ENCODE measurements at regions not wholly inside any gene's neighbourhood (a gene's known extent, or its start where the extent isn't known, plus 50 kb on each side); places are given as distances from the start of the nearest gene placed in this dataset.

- no TSS peak for BruUV-seq (replicated peaks)
- ChIA-PET CTCF (interaction anchor here (0.6 kb wide), 1 partner anchor 9 kb away, joined by 3 read pairs; no protein-coding TSS in a partner anchor), POLR2A (ENCODE audit: unreplicated experiment) (no interaction called here)
- Histone ChIP-seq H3K27me3 (ENCODE audit: control insufficient read depth, insufficient read depth, low read length) (no peaks in the 10 kb centered on the region), H2BK120ac (ENCODE audit: low read depth, low read length) (no peak overlapping the region), H4K5ac (ENCODE audit: low read depth, low read length) (no peak overlapping the region), H3K4ac (ENCODE audit: low read depth, low read length) (no peak overlapping the region), H2BK5ac (ENCODE audit: low read depth, low read length, poor library complexity, severe bottlenecking) (no peak overlapping the region), H3K79me1 (ENCODE audit: low read depth in 1 of 2, low read length in 2 of 2) (no peaks in the 10 kb centered on the region), H3K4me3 (ENCODE audit: insufficient read depth, low read depth, low read length) (no peak overlapping the region), H4K20me1 (ENCODE audit: insufficient read depth, low read length) (no peaks in the 10 kb centered on the region), H3K9me1 (ENCODE audit: insufficient read depth, low read length) (no peaks in the 10 kb centered on the region), H2AK9ac (replicated peaks; ENCODE audit: low read depth, low read length, poor library complexity) (no peak overlapping the region), H2BK15ac (ENCODE audit: low read depth, low read length) (no peak overlapping the region), H2AFZ (replicated peaks; ENCODE audit: low read length, poor library complexity) (no peak overlapping the region), H3K9ac (ENCODE audit: low read depth, low read length) (no peak overlapping the region), H2BK20ac (ENCODE audit: low read depth, low read length) (no peak overlapping the region), H3K18ac (ENCODE audit: low read depth, low read length) (no peak overlapping the region), H2AK5ac (ENCODE audit: low read depth, low read length) (no peak overlapping the region), H4K91ac (ENCODE audit: insufficient read depth, low read depth, low read length) (no peak overlapping the region), H3K14ac (replicated peaks; ENCODE audit: low read depth, low read length) (no peak overlapping the region), H3K36me3 (ENCODE audit: control insufficient read depth, insufficient read depth, low read length) (no peaks in the 10 kb centered on the region), H3K4me2 (ENCODE audit: low read depth, low read length) (no peak overlapping the region), H3K4me1 (ENCODE audit: control insufficient read depth, insufficient read depth, low read length) (no peaks in the 10 kb centered on the region), H3K56ac (ENCODE audit: extremely low read depth, insufficient read depth, low read length) (no peak overlapping the region), H3K27ac (ENCODE audit: insufficient read depth, low read length) (no peak overlapping the region), H4K8ac (ENCODE audit: low read depth in 2 of 2, low read length in 2 of 2) (no peak overlapping the region), H3K23ac (ENCODE audit: low read depth, low read length) (no peak overlapping the region), H3K9me3 (ENCODE audit: control insufficient read depth, insufficient read depth, low read length) (no peaks in the 10 kb centered on the region)
- intact Hi-C loops (cut with micrococcal nuclease) (no loop called here), in situ Hi-C loops (cut with MboI; ENCODE audit: low sequenced_read_pairs) (no loop called here), dilution Hi-C loops (cut with HindIII; ENCODE audit: low sequenced_read_pairs, unreplicated experiment) (no loop called here)
- no CpG with 5 or more reads among the region's 2 CpGs for WGBS, 2 experiments (ENCODE audit: extremely low coverage in 2 of 2, insufficient read length in 1 of 2)
- DNase-seq (no peak), ATAC-seq (ENCODE audit: low read depth) (no peak)
- TF ChIP-seq RFX5 (IDR thresholded peaks at IDR 0.05; ENCODE audit: low read depth, low read length) (no peak), MXI1 (IDR thresholded peaks at IDR 0.05; ENCODE audit: borderline replicate concordance, low read depth, low read length) (no peak), BHLHE40 (IDR thresholded peaks at IDR 0.05; ENCODE audit: low read depth, low read length) (no peak), MAFK (IDR thresholded peaks at IDR 0.05; ENCODE audit: low read depth, low read length) (no peak)
These were observed 131.4 kb downstream of the UCHL1 start for GRCh38 chr4:41388080-41388479.

All from IMR-90 (cell line).